Lung (tissue), 11 donors: ENCODE measurements at regions not wholly inside any gene's neighbourhood (a gene's known extent, or its start where the extent isn't known, plus 50 kb on each side); places are given as distances from the start of the nearest gene placed in this dataset.

ENCODE experiments used
- ATAC-seq: fragments of 200-7000 bp; cut with Tn5 transposase; one replicate; pipeline ENCODE4 v1.9.1; 2020; ENCODE audit warnings: moderate number of reproducible peaks; ENCODE audit not compliant: insufficient read depth, low FRiP score
- DNase-seq, 3 donors: peaks; one replicate each; pipeline ENCODE4 v3.0.0-alpha.2; 2013 to 2017
- H3K27ac ChIP-seq, 2 donors: one replicate each; pipeline ENCODE4 v1.5.1; 2013; ENCODE audit warnings: mild to moderate bottlenecking in 2 of 2, moderate library complexity in 2 of 2, control low read depth in 1 of 2, inconsistent platforms in 1 of 2, low read depth in 1 of 2, low read length in 1 of 2
- H3K27me3 ChIP-seq, 3 donors: one replicate each; pipeline ENCODE4 v1.5.1; 2013; ENCODE audit warnings: low read length in 2 of 3; ENCODE audit not compliant: control insufficient read depth in 3 of 3, insufficient read depth in 3 of 3
- H3K36me3 ChIP-seq, 4 donors: one replicate each; pipeline ENCODE4 v1.5.1; 2013; ENCODE audit warnings: low read length in 4 of 4, mild to moderate bottlenecking in 1 of 4, moderate library complexity in 1 of 4; ENCODE audit not compliant: control insufficient read depth in 4 of 4, insufficient read depth in 4 of 4
- H3K4me1 ChIP-seq, 5 donors: one replicate each; pipeline ENCODE4 v1.5.1; 2013; ENCODE audit warnings: low read length in 5 of 5, mild to moderate bottlenecking in 2 of 5, moderate library complexity in 1 of 5; ENCODE audit not compliant: control insufficient read depth in 5 of 5, insufficient read depth in 5 of 5
- H3K4me3 ChIP-seq: one replicate; pipeline ENCODE4 v1.5.1; 2013; ENCODE audit warnings: mild to moderate bottlenecking, control low read depth, moderate library complexity
- H3K9ac ChIP-seq, 2 donors: one replicate each; pipeline ENCODE4 v1.5.1; 2013; ENCODE audit warnings: low read length in 2 of 2, control low read depth in 1 of 2; ENCODE audit not compliant: insufficient read depth in 1 of 2
- H3K9me3 ChIP-seq, 4 donors: one replicate each; pipeline ENCODE4 v1.5.1; 2013; ENCODE audit warnings: low read length in 3 of 4, mild to moderate bottlenecking in 1 of 4, moderate library complexity in 1 of 4; ENCODE audit not compliant: control insufficient read depth in 4 of 4, insufficient read depth in 3 of 4
- CTCF ChIP-seq: IDR thresholded peaks from 2 replicates; pipeline ENCODE4 v1.5.1; 2012; ENCODE audit warnings: mild to moderate bottlenecking; ENCODE audit errors: control extremely low read depth, extremely low read depth
- WGBS, 2 donors: extraction: QIAGEN DNeasy Blood & Tissue Kit; methylation state at CpG; one replicate each; pipeline ENCODE4 v1.1.7; 2013; 5-methylcytosine and 5-hydroxymethylcytosine counted together
- donor health status: control.
- donor health status: control.
- donor health status: Bipolar disorder and iron deficiency.
- donor health status: healthy.
- donor health status: DM: yes; HTN: yes; CAD: no.

- Histone ChIP-seq H3K9ac (no peak overlapping the region), H3K36me3 (no peaks in the 10 kb centered on the region), H3K4me3 (no peak overlapping the region), H3K27me3 (no peaks in the 10 kb centered on the region), H3K9me3 (peaks cover 0 to 2% (median 0%) of the 10 kb centered on the region in 4 donors), H3K4me1 (peaks cover 0 to 16% (median 0%) of the 10 kb centered on the region in 5 donors), H3K27ac (no peak overlapping the region)
- ATAC-seq: no peak
- DNase-seq: no peak
- TF ChIP-seq CTCF: no peak
- WGBS, 2 donors: 82 to 88% methylated on average over 7 of the region's 7 CpGs
These were observed 377.7 kb upstream of the SALL3 start for GRCh38 chr18:78601923-78602322.

GRCh38 chr18:78602430-78602829 lies 377.2 kb upstream of the SALL3 start:
- TF ChIP-seq CTCF: no peak
- H3K9me3 ChIP-seq: no peaks in the 10 kb centered on the region
- no peak overlapping the region for H3K9ac ChIP-seq
- peaks cover 0 to 11% (median 0%) of the 10 kb centered on the region in 5 donors for H3K4me1 ChIP-seq
- WGBS, 2 donors: 90 to 91% methylated on average over 12 of the region's 12 CpGs
- H3K4me3 ChIP-seq: no peak overlapping the region
- DNase-seq (no peak), ATAC-seq (no peak)
- no peaks in the 10 kb centered on the region for H3K36me3 ChIP-seq
- no peaks in the 10 kb centered on the region for H3K27me3 ChIP-seq
- no peak overlapping the region for H3K27ac ChIP-seq

GRCh38 chr18:78603102-78603983 lies 376.3 kb upstream of the SALL3 start:
- no peaks in the 10 kb centered on the region for H3K36me3 ChIP-seq
- no peak for ATAC-seq
- no peak overlapping the region for H3K27ac ChIP-seq
- H3K9ac ChIP-seq: no peak overlapping the region
- H3K4me3 ChIP-seq: no peak overlapping the region
- H3K27me3 ChIP-seq: no peaks in the 10 kb centered on the region
- 48 to 50% methylated on average over 25 of the region's 25 CpGs for WGBS, 2 donors
- no peak for TF ChIP-seq CTCF
- H3K4me1 ChIP-seq: peaks cover 0 to 10% (median 0%) of the 10 kb centered on the region in 5 donors
- no peaks in the 10 kb centered on the region for H3K9me3 ChIP-seq
- DNase-seq: peak; percentile 29 to 60 (median 52)
